Limb (tissue), 2 donors: ENCODE measurements at regions not wholly inside any gene's neighbourhood (a gene's known extent, or its start where the extent isn't known, plus 50 kb on each side); places are given as distances from the start of the nearest gene placed in this dataset.
"Not testable (repeated sequence)": the region's sequence is repeated elsewhere in the genome, so short reads cannot be mapped to it uniquely, and the experiment has no call there.

Source experiments
- DNase-seq, 2 donors: peaks; one replicate each; pipeline ENCODE4 v3.0.0-alpha.2; 2016; ENCODE audit errors: extremely low spot score in 2 of 2

DNA sequence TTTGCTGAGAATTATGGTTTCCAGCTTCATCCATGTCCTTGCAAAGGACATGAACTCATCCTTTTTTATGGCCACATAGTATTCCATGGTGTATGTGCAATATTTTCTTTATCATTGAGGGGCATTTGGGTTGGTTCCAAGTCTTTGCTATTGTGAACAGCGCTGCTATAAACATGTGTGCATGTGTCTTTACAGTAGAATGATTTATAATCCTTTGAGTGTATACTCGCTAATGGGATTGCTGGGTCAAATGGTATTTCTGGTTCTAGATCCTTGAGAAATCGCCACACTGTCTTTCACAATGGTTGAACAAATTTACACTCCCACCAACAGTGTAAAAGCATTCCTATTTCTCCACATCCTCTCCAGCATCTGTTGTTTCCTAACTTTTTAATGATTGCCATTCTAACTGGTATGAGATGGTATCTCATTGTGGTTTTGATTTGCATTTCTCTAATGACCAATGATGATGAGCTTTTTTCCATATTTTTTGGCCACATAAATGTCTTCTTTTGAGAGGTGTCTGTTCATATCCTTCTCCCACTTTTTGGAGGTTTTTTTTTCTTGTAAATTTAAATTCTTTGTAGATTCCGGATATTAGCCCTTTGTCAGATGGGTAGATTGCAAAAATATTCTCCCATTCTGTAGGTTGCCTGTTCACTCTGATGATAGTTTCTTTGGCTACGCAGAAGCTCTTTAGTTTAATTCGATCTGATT lies 180.1 kb downstream of the PLPPR4 start:
- DNase-seq, result not testable (repeated sequence)

DNA sequence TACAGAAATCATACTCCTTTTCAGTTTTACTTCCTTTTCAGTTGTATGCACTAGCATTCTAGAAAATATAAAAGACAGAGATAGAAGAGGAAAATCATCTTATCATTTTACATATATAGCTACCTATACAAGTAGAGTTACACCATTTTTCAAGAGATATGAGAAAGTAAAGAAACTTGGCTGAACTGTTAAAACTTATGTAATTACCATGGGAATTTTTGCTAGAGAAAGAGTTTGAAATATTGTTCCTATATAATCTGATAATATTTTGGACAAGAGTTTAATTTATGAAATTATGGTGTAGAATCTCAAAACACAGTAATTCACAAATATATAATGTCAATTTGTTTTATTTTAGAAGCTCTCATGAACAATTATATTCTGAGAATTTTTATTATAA lies 180.8 kb downstream of the PLPPR4 start:
- DNase-seq, result no peak

DNA sequence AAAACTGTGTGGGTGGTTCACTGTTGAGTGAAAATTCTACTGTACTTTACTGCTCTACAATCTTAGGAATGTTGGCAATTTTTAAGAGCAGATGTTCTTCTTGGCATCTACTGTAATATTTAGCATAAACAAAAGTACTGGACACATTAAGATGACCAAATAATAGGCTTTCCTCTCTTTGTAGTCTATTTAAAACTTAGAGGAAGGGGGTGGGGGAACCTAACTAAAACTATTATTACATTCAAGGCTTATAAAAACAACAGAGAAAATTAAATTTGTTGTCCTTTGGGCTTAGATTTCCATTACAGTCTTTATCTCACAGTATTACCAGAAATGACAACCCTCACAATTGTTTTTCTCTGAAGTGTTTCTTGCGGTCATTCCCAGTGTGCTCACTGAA lies 181.2 kb downstream of the PLPPR4 start:
- peak in 1 of 2 donors; percentile 79 for DNase-seq

DNA sequence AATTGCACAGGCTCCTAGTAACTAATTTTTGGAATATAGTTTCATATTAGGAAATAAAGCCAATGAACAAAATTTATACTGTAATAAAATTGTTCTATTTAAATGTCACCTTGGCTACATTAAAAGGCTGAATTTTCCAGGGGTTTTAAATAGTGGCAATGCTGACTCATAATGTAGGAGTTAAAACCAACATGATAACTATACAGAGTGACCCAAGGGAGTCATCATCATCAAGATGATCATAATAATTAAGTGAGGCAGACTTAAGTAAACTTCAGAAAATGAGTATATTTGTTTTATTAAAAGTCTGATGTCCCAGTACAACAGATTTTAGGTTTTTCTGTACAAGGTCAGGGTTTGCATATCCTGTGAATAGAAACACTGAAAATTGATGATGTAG lies 183.4 kb downstream of the PLPPR4 start:
- no peak for DNase-seq

DNA sequence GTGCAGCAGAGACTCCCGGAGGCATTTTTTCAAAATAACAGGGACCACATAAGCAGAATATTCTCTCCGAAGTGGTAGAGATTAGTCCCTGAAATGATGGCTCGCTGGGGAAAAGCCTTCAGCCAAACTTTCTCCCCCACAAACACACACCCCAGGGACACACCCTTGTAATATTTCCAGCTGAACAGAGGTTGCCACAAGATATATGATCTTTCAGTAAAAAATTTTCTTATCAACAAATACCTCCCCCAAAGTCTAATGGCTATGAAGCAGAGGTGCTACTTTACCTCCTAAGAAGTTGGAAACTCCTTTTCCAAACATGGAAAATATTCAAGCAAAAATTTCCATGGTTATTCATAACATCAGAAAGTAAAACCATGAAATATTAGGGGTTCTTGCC lies 190.2 kb upstream of the PALMD start:
- DNase-seq, result no peak

DNA sequence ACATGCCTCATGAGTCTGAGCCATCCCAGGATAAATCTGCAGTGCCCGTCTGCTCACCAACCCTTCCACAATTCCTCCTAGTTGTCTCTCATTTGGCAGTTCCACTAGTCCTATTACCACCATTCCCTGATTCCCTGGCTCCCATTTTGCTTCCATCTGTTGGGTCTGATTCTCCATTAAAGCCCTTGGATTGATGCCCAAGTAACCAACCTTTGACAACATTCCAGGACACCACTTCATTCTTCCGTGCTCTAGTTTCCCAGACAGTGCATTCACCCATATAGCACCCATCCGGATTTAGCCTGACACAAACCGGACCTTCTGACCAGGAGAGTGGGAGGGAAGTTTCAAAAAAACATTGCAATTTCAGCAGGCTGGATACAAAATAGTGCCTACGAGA lies 189.4 kb upstream of the PALMD start:
- DNase-seq, result no peak

DNA sequence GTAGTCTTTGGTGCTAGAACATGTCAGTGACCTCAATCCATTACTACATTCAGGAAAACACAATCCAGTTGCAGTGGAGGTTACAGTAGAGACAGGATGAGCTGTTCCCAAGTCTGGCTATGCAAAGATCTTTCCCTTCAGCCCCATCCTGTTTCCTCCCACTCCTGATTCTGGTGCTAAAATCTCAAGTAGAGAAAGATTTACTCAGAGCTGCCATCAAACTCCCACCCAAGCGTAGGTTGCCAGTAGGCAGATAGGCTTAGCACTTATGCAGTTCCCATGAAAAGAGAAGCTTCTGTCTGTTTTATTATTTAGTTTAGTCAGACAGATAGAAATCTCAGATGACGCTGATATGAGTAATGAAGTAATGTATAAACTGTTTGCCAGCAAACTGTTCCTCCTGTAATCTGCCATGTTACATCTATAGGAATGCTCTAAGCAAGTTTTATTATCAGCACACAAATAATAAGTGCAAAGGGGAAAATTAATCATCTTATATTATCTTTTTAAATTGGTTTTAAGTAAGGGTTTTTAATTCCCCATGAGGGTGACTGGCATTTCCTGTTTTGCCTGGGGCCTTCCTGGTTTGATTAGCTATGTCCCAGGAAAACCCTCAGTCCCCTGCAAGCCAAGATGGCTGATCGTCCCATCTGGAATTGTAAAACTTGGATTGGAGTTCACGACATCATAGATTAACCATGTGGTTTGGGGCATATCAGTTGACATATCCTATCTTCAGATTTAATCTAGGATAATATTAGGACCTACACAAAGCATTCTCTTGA lies 188.3 kb upstream of the PALMD start:
- no peak for DNase-seq

DNA sequence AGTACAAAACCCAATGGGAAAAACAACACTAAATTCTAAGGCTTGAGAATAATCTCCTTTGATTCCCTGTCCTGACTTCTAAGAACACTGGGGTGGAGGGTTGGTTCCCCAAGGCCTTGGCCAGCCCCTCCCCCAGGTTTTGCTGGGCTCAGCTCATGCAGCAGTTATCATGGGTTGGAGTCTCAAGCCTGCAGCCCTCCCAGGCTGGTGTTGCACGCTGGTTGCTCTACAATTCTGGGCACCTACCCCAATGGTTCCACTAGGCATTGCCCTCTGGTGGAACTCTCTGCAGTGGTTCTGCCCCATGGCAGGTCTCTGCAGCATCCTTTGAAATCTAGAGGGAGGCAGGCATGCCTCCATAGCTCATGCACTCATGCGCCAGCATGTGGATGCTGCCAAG lies 184.4 kb upstream of the PALMD start:
- DNase-seq, result no peak

DNA sequence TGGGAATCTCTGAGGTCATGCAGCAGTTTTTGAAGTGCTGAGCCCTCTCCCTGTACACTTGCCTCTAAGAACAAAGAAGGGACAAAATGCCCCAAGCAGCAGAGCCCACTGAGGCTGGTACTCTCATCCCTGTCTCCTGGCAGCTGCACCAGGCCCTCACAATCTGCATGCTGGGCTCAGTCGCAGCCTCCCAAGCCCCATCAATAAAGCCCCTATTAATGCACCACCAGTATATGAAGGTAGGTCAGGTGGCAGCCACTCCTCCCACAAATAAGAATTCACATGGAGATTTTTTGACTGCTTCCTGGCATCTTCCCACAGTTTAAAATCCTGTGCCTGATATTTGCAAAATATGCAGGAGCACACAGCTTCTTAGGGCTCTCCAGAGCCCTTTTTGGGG lies 181.2 kb upstream of the PALMD start:
- no peak for DNase-seq

DNA sequence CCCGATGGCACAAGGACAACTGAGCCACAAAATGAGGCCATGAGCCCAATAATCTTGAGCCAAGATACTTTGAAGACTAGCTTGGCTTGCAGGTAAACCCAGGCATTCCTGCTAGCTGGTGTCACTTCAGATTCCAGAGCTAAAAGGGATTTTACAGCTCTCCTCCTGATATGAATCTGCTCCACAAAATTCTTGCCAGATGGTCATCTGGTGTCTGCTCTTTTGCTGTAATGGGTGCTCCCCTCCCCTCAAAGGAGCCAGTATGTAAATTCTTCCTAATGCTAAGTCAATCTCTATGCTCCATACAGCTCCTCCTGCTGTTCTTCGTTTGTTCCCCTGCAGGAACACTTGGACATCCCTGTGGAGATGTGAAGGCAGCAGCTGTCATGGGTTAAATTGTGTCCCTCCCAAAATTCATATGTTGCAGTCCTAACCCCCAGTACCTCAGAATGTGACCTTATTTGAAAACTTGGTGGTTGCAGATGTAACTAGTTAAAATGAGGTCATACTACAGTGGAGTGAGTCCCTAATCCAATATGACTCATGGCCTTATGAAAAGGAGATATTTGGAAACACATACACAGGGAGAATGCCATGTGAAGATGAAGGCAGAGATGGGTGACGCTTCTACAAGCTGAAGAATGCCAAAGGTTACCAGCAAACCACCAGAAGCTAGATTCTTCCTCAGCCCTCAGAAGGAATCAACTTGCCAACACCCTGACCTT lies 180.6 kb upstream of the PALMD start:
- DNase-seq, result no peak

DNA sequence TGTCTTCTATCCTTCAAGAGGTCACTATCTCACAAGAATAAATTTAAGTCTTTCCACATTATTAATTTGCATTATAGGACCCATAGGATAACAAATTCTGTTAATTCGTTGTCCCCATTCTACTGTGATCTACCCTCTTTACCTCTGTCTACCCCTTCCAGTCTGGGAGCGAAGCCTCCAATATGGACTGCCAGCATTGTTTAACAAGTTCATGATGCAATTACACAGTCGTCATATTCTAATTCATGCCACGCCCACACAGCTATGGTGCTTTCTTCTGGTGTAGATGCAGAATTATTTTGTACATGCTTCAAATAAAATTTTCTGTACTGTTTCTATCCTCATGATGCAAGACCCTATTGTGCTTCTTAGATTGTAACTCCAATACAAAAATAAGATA lies 178.3 kb upstream of the PALMD start:
- no peak for DNase-seq

DNA sequence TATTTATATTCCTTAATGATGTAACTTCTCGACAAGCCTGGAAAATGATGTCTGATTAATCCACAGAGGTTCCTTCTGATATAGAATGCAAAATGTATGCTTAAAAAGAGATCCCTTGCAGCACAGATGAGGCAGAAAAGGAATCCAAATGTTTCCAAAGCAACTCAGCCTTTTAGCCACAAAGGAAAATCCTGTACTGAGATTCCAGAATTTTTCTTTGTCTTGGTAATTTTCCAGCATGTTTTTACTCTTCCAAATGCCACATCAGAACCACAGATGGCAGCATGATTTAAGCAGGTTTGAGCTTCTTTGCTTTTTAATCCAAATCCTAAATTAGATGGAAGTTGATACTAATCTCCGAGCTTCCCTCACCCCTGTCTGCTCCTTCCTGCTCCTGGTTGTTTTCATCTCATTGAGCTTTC lies 176.4 kb upstream of the PALMD start:
- no peak for DNase-seq

DNA sequence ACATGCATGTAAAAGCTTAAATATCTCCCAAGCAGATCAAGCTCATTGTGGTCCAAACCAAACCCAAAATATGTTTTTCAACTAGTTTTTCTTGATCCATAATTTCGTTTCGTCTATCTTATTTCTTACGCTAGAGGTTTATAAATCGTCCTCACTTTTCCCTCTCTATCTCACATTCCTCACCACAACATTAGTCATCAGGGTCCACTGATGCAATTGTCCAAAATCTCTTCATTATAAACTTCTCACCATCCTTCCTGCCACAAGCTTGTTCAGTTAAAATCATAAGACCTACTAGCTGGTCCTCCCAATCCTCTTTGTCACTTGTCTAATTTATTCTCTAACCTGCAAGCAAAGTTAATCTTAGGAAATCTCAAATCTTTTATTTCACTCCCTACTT lies 173.0 kb upstream of the PALMD start:
- DNase-seq, result no peak

DNA sequence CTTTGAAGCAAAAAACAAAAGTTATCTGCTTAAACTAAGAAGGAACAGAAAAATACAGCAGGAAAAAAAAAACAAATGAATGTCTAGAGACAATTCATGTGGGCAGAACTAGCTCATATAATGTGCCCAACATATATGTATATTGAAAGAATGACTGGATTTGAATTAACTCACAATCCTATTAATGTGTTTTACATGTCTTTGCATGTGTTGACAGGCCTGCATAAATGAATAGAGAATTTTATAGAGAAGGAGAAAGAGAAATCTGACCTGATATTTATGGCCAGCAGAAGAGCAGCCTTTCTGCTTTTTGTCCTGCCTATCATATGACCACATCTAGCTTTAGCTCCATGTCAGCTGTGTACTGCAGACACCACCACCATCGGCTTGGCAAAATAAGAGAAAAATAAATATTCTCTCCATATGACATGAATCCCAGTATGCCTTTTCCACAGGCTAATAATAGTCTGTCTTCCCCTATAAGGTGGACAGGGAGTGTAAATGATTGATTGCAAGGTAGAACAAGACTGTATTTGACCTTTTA lies 171.5 kb upstream of the PALMD start:
- DNase-seq, result no peak

DNA sequence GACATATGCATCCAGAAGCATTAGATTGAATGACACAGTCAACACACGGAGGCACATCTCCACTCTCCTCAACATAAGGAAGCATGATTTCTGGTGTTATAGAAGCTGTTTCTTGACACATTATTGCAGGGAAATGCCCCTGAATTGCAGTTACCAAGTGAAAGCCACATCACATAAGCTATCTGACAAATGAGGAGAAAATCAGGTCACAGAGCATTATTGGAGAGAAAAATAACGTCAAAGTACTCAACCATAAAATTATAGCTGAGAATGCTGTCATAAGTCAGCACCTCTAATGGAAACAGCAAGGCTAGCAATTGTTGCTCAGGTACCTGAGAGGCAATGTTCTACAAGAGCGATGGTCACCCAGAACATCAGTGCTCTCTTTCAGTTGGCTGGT lies 169.9 kb upstream of the PALMD start:
- no peak for DNase-seq

DNA sequence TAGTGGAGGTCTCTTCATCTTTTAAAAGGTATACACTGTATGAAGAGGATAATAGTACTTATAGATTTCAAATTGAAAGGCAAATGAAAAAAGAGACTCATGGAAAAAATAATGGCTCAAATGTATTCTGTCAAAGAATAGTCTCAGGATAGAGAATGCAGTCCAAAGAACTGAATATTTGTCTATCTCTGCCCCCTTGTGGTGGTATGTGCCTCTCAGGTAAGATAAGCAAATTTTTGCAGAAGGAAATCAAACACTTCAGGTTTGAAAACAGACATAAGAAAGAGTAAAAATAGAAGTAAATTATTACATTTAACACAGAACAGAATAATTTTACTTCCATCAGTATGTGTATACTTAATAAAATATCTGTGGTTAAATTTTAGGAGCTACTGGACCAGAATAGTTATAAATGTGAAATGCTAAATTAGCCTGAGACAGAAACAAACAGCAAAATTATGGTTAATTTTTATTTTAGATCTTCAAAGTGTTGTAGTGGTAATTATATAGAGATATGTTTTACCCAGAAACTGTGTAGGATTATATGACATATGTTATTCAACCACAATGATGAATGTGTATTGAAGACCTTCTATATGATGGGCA lies 164.4 kb upstream of the PALMD start:
- DNase-seq, result peak; percentile 45 to 80

DNA sequence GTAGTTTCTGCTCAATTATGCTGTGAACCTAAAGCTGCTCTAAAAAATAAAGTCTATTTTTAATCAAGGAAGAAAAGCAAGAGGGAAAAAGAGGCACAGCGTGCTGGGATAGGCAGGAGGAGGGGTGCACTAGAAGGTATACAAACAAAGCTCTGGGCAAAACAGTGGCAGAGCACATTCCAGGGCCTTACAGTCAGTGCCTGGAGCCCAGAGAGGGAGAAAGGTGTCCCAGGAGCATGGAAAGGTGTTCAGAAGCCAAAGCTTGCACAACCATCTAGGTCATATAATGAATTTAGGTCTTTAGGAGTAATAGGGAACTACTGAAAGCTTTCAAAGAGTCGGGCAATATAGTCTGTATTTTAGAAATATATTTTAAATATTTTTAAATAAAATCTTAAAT lies 163.6 kb upstream of the PALMD start:
- no peak for DNase-seq

DNA sequence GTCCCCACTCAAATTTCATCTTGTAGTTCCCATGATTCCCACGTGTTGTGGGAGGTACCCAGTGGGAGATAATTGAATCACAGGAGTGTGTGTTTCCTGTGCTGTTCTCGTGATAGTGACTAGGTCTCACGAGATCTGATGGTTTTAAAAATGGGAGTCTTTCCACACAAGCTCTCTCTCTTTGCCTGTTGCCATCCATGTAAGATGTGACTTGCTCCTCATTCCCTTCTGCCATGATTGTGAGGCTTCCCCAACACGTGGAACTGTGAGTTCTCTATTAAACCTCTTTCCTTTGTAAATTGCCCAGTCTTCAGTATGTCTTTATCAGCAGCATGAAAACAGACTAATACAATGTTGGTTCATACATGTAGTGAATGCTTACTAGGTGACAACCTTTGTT lies 163.2 kb upstream of the PALMD start:
- no peak for DNase-seq

DNA sequence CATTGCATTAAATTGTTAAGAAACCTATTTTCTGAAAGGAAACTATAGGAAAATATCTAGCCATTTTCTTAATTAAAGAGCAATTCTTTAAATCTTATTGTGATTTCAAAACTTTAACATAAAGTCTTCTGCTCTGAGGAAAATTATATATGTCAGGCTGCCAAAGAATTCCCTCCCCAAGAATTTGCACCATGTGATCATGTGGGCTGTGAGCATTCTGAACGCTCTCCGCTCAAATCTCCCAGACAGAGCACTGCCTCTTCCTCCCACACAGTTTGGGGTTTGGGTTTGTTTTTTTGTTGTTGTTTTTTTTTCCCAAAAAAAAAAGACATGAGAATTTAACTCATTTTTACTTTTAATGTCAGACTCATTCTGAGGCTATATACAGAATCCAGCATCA lies 155.9 kb upstream of the PALMD start:
- no peak for DNase-seq

DNA sequence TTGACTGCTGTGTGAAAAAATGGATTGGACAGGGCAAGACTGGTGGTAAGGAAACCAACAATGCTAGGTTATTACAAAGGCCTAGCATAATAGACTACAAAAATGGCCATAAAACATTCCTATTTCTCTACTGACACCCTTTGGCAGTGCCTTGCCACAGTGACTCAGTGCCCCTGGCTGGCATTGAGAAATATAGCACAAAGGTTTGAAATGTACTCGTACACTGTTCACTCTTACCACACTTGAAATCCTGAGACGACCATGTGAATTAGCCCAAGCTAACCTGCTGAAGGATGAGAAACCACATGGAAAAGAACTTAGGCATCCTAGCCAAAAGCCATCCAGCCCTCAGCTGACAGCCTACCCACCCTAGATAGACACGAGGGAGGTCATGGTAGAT lies 149.8 kb upstream of the PALMD start:
- no peak for DNase-seq

DNA sequence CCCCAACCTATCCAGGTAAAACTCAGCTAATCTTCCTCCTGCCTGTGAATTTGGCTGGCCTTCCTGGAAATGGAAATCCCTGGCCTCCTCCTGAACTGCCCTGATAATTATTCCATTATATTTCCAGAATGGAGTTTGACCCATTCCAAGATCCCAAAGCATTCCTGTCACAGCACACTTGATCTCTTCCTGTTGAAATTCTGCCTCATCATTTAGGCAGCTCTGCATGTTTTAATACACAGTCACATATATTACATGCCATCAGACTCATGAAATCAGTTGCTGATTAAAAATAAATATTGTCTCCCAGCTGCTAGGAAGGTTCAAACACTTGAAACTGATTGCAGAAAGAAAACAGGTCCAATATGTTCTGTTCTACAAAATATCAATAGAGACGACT lies 148.2 kb upstream of the PALMD start:
- no peak for DNase-seq

DNA sequence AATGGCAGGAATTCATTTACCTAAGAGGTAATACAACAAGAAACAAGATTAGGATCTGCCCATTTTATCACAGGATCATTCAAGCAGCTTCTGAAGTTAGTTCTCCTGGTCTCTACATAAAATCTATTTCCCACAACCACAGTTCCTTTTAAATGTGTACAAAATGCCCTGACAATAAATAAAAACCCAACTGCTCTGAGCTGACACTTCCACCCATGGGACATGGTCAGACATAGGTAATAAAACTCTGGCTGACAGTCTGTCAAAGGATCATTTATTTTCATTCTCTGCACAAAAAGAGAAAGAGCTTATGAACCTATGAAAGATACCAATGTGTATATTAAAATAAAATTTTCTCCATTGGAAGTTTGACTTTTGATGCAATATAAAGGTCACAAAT lies 145.4 kb upstream of the PALMD start:
- DNase-seq, result no peak
